ENCODE measurements at regions not wholly inside any gene's neighbourhood (a gene's known extent, or its start where the extent isn't known, plus 50 kb on each side); places are given as distances from the start of the nearest gene placed in this dataset.

DNA sequence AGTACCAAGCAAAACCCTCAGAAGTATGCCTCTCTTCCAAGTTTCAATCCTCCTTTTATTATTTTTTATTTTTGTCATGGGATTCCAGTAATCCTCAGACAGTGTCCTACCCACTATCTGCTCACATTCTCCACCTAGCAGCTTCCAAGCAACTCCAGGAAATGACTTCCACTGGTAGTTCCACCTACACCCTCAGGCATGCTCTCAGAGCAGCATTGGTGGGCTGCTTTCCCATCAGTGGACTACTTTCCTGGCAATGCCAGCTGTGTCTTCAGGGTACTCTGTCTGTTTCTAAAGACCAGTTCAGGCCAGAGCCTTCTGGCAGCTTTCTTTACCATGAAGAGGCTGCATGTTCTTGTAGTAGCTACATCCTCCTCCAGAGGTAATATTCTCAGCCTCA is 244.0 kb downstream of the HGF start:
- Histone ChIP-seq H3K9ac (ENCODE audit: control insufficient read depth, extremely low read depth, insufficient read depth, low read length) (no peak overlapping the region), H2AFZ (ENCODE audit: control insufficient read depth, low read length) (no peak overlapping the region), H3K4me3 (ENCODE audit: control insufficient read depth in 2 of 3, extremely low read depth in 1 of 3, insufficient read depth in 2 of 3, low read depth in 1 of 3, low read length in 3 of 3) (no peak overlapping the region), H3K9me3 (ENCODE audit: control insufficient read depth, low read depth, low read length) (no peaks in the 10 kb centered on the region), H3K4me2 (ENCODE audit: control insufficient read depth, extremely low read depth, insufficient read depth, low read depth, low read length) (no peak overlapping the region), H3K27ac (ENCODE audit: control insufficient read depth, insufficient read depth, low read length) (no peak overlapping the region), H3K9me1 (ENCODE audit: control insufficient read depth, extremely low read depth, insufficient read depth, low read length) (no peaks in the 10 kb centered on the region), H3K79me2 (ENCODE audit: control insufficient read depth, insufficient read depth, low read length) (no peaks in the 10 kb centered on the region), H3K27me3 (ENCODE audit: control insufficient read depth, extremely low read depth, insufficient read depth, low read length) (no peaks in the 10 kb centered on the region), H3K36me3 (ENCODE audit: control insufficient read depth in 2 of 2, extremely low read depth in 1 of 2, insufficient read depth in 2 of 2, low read length in 2 of 2) (no peaks in the 10 kb centered on the region), H3K4me1 (ENCODE audit: control insufficient read depth, extremely low read depth, insufficient read depth, low read length) (no peaks in the 10 kb centered on the region), H4K20me1 (ENCODE audit: control insufficient read depth, extremely low read depth, insufficient read depth, low read length) (no peaks in the 10 kb centered on the region)
- TF ChIP-seq, protein P1, sequence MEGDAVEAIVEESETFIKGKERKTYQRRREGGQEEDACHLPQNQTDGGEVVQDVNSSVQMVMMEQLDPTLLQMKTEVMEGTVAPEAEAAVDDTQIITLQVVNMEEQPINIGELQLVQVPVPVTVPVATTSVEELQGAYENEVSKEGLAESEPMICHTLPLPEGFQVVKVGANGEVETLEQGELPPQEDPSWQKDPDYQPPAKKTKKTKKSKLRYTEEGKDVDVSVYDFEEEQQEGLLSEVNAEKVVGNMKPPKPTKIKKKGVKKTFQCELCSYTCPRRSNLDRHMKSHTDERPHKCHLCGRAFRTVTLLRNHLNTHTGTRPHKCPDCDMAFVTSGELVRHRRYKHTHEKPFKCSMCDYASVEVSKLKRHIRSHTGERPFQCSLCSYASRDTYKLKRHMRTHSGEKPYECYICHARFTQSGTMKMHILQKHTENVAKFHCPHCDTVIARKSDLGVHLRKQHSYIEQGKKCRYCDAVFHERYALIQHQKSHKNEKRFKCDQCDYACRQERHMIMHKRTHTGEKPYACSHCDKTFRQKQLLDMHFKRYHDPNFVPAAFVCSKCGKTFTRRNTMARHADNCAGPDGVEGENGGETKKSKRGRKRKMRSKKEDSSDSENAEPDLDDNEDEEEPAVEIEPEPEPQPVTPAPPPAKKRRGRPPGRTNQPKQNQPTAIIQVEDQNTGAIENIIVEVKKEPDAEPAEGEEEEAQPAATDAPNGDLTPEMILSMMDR (optimal IDR thresholded peaks at IDR 0.05 in 1 of 3, IDR thresholded peaks at IDR 0.05 in 1 of 3, conservative IDR thresholded peaks at IDR 0.05 in 1 of 3; ENCODE audit: extremely low read depth in 1 of 3, insufficient read depth in 2 of 3, low read length in 3 of 3) = no peak
- no peak for TF ChIP-seq EZH2 (IDR thresholded peaks at IDR 0.05; ENCODE audit: low read length)
- FAIRE-seq = no peak
- dilution Hi-C loops (cut with MboI; ENCODE audit: extremely low pct_ligation_motif_present, low sequenced_read_pairs) = no loop called here
- DNase-seq (ENCODE audit: low read depth, low spot score) = no peak

DNA sequence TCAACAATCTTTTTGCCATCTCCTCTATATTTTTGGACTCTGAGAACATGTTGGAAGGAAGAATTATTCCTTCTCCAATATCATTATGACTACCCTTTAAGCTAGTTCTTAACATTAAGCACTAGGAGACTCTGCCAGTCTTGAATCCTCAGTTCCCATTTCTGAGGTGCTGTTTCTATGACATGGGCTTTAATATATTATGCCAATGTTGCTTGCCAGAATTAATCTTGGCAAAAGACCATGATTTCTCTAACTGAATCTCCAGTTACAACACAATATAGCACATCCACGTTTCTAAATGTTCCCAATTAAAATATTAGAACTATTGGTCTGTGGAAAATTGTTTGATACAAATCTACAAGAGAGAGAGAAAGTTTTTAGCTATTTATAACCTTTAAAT is 250.0 kb downstream of the HGF start:
- Histone ChIP-seq H2AFZ (ENCODE audit: control insufficient read depth, low read length) (no peak overlapping the region), H3K9me3 (ENCODE audit: control insufficient read depth, low read depth, low read length) (no peaks in the 10 kb centered on the region), H4K20me1 (ENCODE audit: control insufficient read depth, extremely low read depth, insufficient read depth, low read length) (no peaks in the 10 kb centered on the region), H3K9ac (ENCODE audit: control insufficient read depth, extremely low read depth, insufficient read depth, low read length) (no peak overlapping the region), H3K36me3 (ENCODE audit: control insufficient read depth in 2 of 2, extremely low read depth in 1 of 2, insufficient read depth in 2 of 2, low read length in 2 of 2) (no peaks in the 10 kb centered on the region), H3K4me3 (ENCODE audit: control insufficient read depth in 2 of 3, extremely low read depth in 1 of 3, insufficient read depth in 2 of 3, low read depth in 1 of 3, low read length in 3 of 3) (no peak overlapping the region), H3K27me3 (ENCODE audit: control insufficient read depth, extremely low read depth, insufficient read depth, low read length) (no peaks in the 10 kb centered on the region), H3K27ac (ENCODE audit: control insufficient read depth, insufficient read depth, low read length) (no peak overlapping the region), H3K4me2 (ENCODE audit: control insufficient read depth, extremely low read depth, insufficient read depth, low read depth, low read length) (no peak overlapping the region), H3K4me1 (ENCODE audit: control insufficient read depth, extremely low read depth, insufficient read depth, low read length) (peaks cover 8% of the 10 kb centered on the region), H3K9me1 (ENCODE audit: control insufficient read depth, extremely low read depth, insufficient read depth, low read length) (no peaks in the 10 kb centered on the region), H3K79me2 (ENCODE audit: control insufficient read depth, insufficient read depth, low read length) (no peaks in the 10 kb centered on the region)
- dilution Hi-C loops (cut with MboI; ENCODE audit: extremely low pct_ligation_motif_present, low sequenced_read_pairs) = loop anchor here (25.0 kb wide), 2 partner anchors 217 to 492 kb away; no protein-coding TSS in a partner anchor
- TF ChIP-seq, protein P1 (optimal IDR thresholded peaks at IDR 0.05 in 1 of 3, IDR thresholded peaks at IDR 0.05 in 1 of 3, conservative IDR thresholded peaks at IDR 0.05 in 1 of 3; ENCODE audit: extremely low read depth in 1 of 3, insufficient read depth in 2 of 3, low read length in 3 of 3) = no peak
- no peak for TF ChIP-seq EZH2 (IDR thresholded peaks at IDR 0.05; ENCODE audit: low read length)
- DNase-seq (ENCODE audit: low read depth, low spot score) (no peak), FAIRE-seq (no peak)
